Tongue (tissue), 1 donor: ENCODE measurements at regions not wholly inside any gene's neighbourhood (a gene's known extent, or its start where the extent isn't known, plus 50 kb on each side); places are given as distances from the start of the nearest gene placed in this dataset.
"Not testable (repeated sequence)": the region's sequence is repeated elsewhere in the genome, so short reads cannot be mapped to it uniquely, and the experiment has no call there.

Experiments
- DNase-seq: peaks from one replicate; pipeline ENCODE4 v3.0.0-alpha.2; 2015

- DNase-seq = no peak
Observed at GRCh38 chr12:112711507-112711906, 80.0 kb upstream of the RPH3A start.

GRCh38 chr12:112712751-112713150 lies 78.8 kb upstream of the RPH3A start:
- DNase-seq = not testable (repeated sequence)

- no peak for DNase-seq
Observed at GRCh38 chr12:112713471-112713870, 78.1 kb upstream of the RPH3A start.

- no peak for DNase-seq
Observed at GRCh38 chr12:112714166-112714710, 77.3 kb upstream of the RPH3A start.

- DNase-seq = peak; percentile 13
Observed at GRCh38 chr12:112716099-112717093, 75.2 kb upstream of the RPH3A start.

- no peak for DNase-seq
Observed at GRCh38 chr12:112728864-112729263, 62.7 kb upstream of the RPH3A start.

- no peak for DNase-seq
Observed at GRCh38 chr12:112734859-112735695, 56.5 kb upstream of the RPH3A start.

GRCh38 chr12:112738531-112738930 lies 53.0 kb upstream of the RPH3A start:
- no peak for DNase-seq

- DNase-seq = no peak
Observed at GRCh38 chr12:112740387-112740934, 51.1 kb upstream of the RPH3A start.

- no peak for DNase-seq
Observed at GRCh38 chr12:112741106-112741505, 50.4 kb upstream of the RPH3A start.
